Adipocyte (in vitro differentiated cells): ENCODE measurements at regions not wholly inside any gene's neighbourhood (a gene's known extent, or its start where the extent isn't known, plus 50 kb on each side); places are given as distances from the start of the nearest gene placed in this dataset.

Experiments
- DNase-seq: peaks from one replicate; pipeline ENCODE4 v3.0.0-alpha.2; 2015; ENCODE audit warnings: low read depth
- H3K27me3 ChIP-seq: replicated peaks from 2 replicates; pipeline ENCODE4 v1.7.0; 2013; ENCODE audit warnings: mild to moderate bottlenecking, low read length, moderate library complexity; ENCODE audit not compliant: control insufficient read depth, insufficient read depth
- H3K36me3 ChIP-seq: 2 replicates; pipeline ENCODE4 v1.7.0; 2013; ENCODE audit warnings: low read length, mild to moderate bottlenecking, moderate library complexity; ENCODE audit not compliant: control insufficient read depth, insufficient read depth, severe bottlenecking
- H3K4me1 ChIP-seq: 2 replicates; pipeline ENCODE4 v1.7.0; 2013; ENCODE audit warnings: mild to moderate bottlenecking, low read length, moderate library complexity; ENCODE audit not compliant: control insufficient read depth, insufficient read depth
- H3K4me3 ChIP-seq: 2 replicates; pipeline ENCODE4 v1.7.0; 2013; ENCODE audit warnings: mild to moderate bottlenecking, low read length, moderate library complexity
- H3K9ac ChIP-seq: 2 replicates; pipeline ENCODE4 v1.7.0; 2013; ENCODE audit warnings: mild to moderate bottlenecking, low read length, moderate library complexity
- H3K9me3 ChIP-seq: 2 replicates; pipeline ENCODE4 v1.7.0; 2013; ENCODE audit warnings: mild to moderate bottlenecking, low read length, moderate library complexity; ENCODE audit not compliant: control insufficient read depth

DNA sequence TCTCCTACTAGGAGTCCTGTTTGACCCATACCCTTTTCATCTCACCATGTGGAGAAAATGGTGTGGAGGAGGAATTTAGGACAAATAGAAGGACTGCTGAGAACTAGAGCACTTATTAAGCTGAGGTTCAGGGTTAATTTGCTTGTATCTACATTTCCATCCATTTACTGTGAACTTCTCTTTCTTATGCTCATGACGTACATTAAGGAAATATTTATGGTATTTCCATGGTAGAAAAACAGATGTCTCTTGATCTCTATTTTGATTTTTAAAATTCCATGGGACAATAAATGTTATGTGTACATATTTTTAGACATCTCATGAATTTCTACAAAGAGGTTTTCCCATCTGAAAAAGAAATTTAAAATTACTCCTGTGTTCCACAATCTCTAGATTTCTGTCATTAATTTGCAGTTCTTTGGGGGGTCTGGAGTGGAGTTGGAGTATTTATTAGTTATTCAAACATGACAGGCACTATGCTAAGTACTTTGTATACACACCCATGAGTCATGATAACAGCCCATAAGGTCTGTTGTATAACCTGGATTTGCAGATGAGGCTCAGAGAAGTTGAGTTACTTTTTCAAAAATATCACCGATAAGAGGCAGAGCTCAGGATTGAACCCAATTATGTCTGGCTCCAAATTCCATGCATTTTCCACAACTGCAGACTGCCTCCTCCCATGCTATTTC lies 112.6 kb downstream of the COPS8 start:
- peaks cover 53% of the 10 kb centered on the region for H3K4me1 ChIP-seq
- no peaks in the 10 kb centered on the region for H3K9me3 ChIP-seq
- no peak overlapping the region for H3K4me3 ChIP-seq
- no peaks in the 10 kb centered on the region for H3K27me3 ChIP-seq
- peak; percentile 65 for DNase-seq
- H3K9ac ChIP-seq, result peak overlapping the region; percentile 48
- no peaks in the 10 kb centered on the region for H3K36me3 ChIP-seq

DNA sequence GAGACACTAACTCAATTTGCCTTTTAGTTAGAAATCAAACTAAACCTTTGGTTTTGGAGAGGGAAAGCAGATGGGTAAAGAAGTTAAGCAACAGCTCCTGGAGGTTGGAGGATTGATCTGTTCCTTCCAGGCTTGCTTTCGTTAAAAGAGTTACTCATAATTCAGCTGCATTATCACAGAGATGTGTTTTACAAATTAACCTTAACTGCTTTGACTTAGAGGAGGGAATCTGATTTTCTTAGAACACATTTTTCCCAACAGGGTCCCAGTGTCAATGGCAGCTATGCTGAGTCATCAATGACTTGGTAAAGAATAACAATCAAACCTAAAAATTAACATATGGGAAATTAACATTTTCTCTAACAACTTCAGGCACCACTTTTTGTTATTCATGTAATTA lies 113.4 kb downstream of the COPS8 start:
- Histone ChIP-seq H3K4me3 (no peak overlapping the region), H3K4me1 (peaks cover 53% of the 10 kb centered on the region), H3K27me3 (no peaks in the 10 kb centered on the region), H3K36me3 (no peaks in the 10 kb centered on the region), H3K9ac (peak overlapping the region; percentile 48), H3K9me3 (no peaks in the 10 kb centered on the region)
- peak; percentile 50 for DNase-seq

- no peaks in the 10 kb centered on the region for H3K36me3 ChIP-seq
- no peaks in the 10 kb centered on the region for H3K27me3 ChIP-seq
- H3K4me1 ChIP-seq, result peaks cover 53% of the 10 kb centered on the region
- H3K9me3 ChIP-seq, result no peaks in the 10 kb centered on the region
- no peak overlapping the region for H3K4me3 ChIP-seq
- no peak for DNase-seq
- H3K9ac ChIP-seq, result peak overlapping the region; percentile 48
Measured at GRCh38 chr2:237199577-237199976, 113.9 kb downstream of the COPS8 start.

DNA sequence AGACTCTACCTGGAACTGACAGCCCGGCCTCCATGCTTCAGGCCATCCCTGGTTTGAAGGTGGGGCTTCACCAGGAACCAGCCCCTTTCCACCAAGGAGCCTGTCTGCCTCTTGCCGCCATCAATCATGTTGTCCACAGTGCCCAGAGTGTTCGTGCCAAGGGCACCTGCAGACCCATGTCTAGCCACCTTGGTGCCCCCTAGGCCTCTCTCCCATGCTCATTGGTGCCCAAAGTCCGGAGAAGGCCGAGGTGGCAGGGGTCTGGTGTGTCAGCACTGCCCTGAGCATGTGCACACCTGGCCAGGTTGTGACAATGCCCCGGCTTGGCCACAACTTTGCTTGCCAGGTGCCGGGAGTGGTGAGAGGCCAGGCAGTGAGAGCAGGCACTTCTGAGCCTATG lies 114.8 kb downstream of the COPS8 start:
- no peaks in the 10 kb centered on the region for H3K27me3 ChIP-seq

DNA sequence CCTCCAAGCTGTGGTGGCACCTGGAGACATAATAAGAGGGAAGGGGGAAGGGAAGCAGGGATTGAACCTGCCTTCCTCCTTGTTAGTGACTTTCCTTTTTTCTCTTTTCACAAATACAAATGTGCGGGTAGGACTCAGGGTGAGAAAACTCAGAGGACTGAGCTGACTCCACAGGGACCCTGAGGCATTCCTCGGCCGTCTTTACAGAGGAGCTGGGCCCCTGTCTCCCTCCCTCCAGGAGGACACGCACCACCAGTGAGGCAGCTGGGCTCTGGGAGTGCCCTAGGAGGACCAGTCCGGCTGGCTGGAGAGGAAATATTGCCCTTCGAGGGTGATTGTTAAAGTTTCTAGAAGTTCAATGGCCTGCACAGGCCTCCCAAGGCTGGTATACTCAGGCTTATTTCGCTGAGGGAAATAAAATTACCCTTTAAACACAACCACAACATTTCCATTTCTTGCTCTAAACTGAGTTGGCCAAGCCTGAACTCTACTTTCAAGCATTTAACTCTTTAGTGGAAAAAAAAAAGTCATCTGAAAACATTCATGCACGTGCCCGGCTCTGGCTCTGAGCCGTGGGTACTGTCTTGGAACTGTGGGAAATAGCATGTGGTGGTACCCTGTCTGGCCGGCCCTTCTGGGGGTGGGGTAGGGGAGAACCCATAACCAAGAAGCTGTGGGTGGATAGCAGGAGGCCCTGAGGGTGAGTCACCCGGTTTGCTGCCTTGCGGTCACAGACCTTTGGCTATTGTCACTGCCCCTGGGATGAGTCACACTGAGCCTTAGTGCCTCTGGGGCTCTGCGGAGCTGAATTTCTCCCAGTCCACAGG lies 116.0 kb downstream of the COPS8 start:
- H3K27me3 ChIP-seq, result no peaks in the 10 kb centered on the region
- H3K9ac ChIP-seq, result peak overlapping the region; percentile 77
- peaks cover 49% of the 10 kb centered on the region for H3K4me1 ChIP-seq
- DNase-seq, result peak; percentile 71
- peak overlapping the region; percentile 45 for H3K4me3 ChIP-seq
- no peaks in the 10 kb centered on the region for H3K36me3 ChIP-seq
- H3K9me3 ChIP-seq, result no peaks in the 10 kb centered on the region

More for the DNA sequence above, 114.8 kb downstream of the COPS8 start:
- no peaks in the 10 kb centered on the region for H3K36me3 ChIP-seq
- no peaks in the 10 kb centered on the region for H3K9me3 ChIP-seq
- H3K4me1 ChIP-seq, result peaks cover 53% of the 10 kb centered on the region
- DNase-seq, result no peak
- no peak overlapping the region for H3K9ac ChIP-seq
- no peak overlapping the region for H3K4me3 ChIP-seq

GRCh38 chr2:237202288-237203030 lies 116.8 kb downstream of the COPS8 start:
- no peaks in the 10 kb centered on the region for H3K36me3 ChIP-seq
- DNase-seq, result no peak
- H3K9ac ChIP-seq, result peak overlapping the region; percentile 76
- no peaks in the 10 kb centered on the region for H3K9me3 ChIP-seq
- no peaks in the 10 kb centered on the region for H3K27me3 ChIP-seq
- peak overlapping the region; percentile 45 for H3K4me3 ChIP-seq
- peaks cover 48% of the 10 kb centered on the region for H3K4me1 ChIP-seq

DNA sequence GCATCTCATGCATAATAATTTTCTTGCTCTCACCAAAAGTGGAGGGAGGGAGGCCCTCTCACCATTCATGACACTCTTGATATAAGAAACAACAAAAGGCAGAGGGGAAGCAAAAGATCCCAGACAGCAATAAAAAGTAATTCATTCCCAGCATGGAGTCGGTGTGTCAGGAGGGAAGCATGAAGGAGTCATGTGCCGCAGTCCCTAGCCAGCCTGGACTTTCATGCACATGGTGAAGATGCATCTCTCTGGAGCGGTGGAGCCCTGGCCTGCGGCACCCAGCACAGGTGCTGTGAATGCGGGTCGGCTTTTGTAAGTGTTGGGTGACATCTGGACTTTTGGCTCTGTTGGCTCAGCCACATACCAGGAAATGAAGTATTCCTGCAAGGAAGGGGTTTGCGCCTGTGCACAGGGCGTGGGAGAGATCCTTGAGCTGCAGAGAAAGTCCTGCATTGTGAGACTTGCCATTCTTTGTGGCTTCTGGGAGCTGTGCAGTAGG lies 119.4 kb downstream of the COPS8 start:
- Histone ChIP-seq H3K4me1 (peaks cover 58% of the 10 kb centered on the region), H3K9ac (no peak overlapping the region), H3K27me3 (no peaks in the 10 kb centered on the region), H3K4me3 (no peak overlapping the region), H3K36me3 (no peaks in the 10 kb centered on the region), H3K9me3 (no peaks in the 10 kb centered on the region)
- no peak for DNase-seq

- no peaks in the 10 kb centered on the region for H3K27me3 ChIP-seq
- no peak for DNase-seq
- H3K9me3 ChIP-seq, result no peaks in the 10 kb centered on the region
- no peak overlapping the region for H3K9ac ChIP-seq
- no peaks in the 10 kb centered on the region for H3K36me3 ChIP-seq
- no peak overlapping the region for H3K4me3 ChIP-seq
- peaks cover 53% of the 10 kb centered on the region for H3K4me1 ChIP-seq
Measured at GRCh38 chr2:237205561-237205971, 119.9 kb downstream of the COPS8 start.

DNA sequence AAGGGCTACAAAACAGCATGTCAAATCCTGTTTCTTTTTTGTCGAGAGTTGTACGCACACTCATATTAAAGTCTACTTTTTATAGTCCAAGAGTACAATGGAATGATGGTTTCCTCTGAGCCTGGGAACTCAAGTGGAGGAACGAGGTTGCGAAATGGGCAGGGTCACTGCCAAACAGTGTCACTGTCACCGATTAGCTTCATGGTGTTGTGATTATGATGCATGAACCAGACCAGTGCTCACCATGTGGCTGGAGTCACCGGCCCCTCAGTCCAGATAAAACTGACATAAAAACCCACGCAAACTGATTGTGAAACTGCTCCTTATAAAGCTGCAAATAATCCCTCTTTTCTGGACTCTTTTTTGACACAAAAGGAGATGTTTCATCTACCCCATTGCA lies 122.0 kb downstream of the COPS8 start:
- Histone ChIP-seq H3K9ac (peak overlapping the region; percentile 69), H3K9me3 (no peaks in the 10 kb centered on the region), H3K36me3 (no peaks in the 10 kb centered on the region), H3K4me3 (peak overlapping the region; percentile 58), H3K27me3 (no peaks in the 10 kb centered on the region), H3K4me1 (peaks cover 36% of the 10 kb centered on the region)
- DNase-seq, result peak; percentile 83

- Histone ChIP-seq H3K4me1 (peaks cover 36% of the 10 kb centered on the region), H3K36me3 (no peaks in the 10 kb centered on the region), H3K9me3 (no peaks in the 10 kb centered on the region), H3K27me3 (no peaks in the 10 kb centered on the region), H3K9ac (peak overlapping the region; percentile 66), H3K4me3 (no peak overlapping the region)
- peak; percentile 91 for DNase-seq
Measured at GRCh38 chr2:237208373-237209260, 122.9 kb downstream of the COPS8 start.
